Ovary (tissue), 3 donors: ENCODE measurements at regions not wholly inside any gene's neighbourhood (a gene's known extent, or its start where the extent isn't known, plus 50 kb on each side); places are given as distances from the start of the nearest gene placed in this dataset.

Experiments used
- EP300 ChIP-seq: sonication (generic); formaldehyde crosslinking; IDR thresholded peaks from one replicate; pipeline ENCODE4 v1.6.1; 2017; ENCODE audit warnings: antibody characterized with exemption
- TF ChIP-seq, protein P1 (sequence below), 3 donors: fragments of 450-650 bp in 2 of 3; fragments of 200-600 bp in 1 of 3; IDR thresholded peaks; one replicate each; pipeline versions ENCODE4 v1.5.1 to v1.8.0; 2016 to 2022; ENCODE audit warnings: antibody characterized with exemption in 3 of 3, mild to moderate bottlenecking in 1 of 3
- donor health status: DM: no; HTN: no; CAD: no.

- TF ChIP-seq, protein P1, sequence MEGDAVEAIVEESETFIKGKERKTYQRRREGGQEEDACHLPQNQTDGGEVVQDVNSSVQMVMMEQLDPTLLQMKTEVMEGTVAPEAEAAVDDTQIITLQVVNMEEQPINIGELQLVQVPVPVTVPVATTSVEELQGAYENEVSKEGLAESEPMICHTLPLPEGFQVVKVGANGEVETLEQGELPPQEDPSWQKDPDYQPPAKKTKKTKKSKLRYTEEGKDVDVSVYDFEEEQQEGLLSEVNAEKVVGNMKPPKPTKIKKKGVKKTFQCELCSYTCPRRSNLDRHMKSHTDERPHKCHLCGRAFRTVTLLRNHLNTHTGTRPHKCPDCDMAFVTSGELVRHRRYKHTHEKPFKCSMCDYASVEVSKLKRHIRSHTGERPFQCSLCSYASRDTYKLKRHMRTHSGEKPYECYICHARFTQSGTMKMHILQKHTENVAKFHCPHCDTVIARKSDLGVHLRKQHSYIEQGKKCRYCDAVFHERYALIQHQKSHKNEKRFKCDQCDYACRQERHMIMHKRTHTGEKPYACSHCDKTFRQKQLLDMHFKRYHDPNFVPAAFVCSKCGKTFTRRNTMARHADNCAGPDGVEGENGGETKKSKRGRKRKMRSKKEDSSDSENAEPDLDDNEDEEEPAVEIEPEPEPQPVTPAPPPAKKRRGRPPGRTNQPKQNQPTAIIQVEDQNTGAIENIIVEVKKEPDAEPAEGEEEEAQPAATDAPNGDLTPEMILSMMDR (IDR thresholded peaks at IDR 0.05), result no peak
- no peak for TF ChIP-seq EP300
Observed at GRCh38 chr3:171974986-171975837, 64.2 kb upstream of the FNDC3B start.
